Keratinocyte (primary cell): ENCODE measurements at regions not wholly inside any gene's neighbourhood (a gene's known extent, or its start where the extent isn't known, plus 50 kb on each side); places are given as distances from the start of the nearest gene placed in this dataset.

Experiments
- DNase-seq: peaks from one replicate; pipeline ENCODE4 v3.0.0-alpha.2; 2011; ENCODE audit warnings: low read depth, missing footprints, low spot score
- FAIRE-seq: peaks from 2 replicates; lab custom pipeline; 2011; peaks lifted over from hg19 to GRCh38; lab: Jason Lieb, UNC
- H2AFZ ChIP-seq: 2 replicates; pipeline ENCODE4 v1.6.0; 2012; ENCODE audit warnings: low read length, control low read depth, inconsistent platforms; ENCODE audit not compliant: control insufficient read depth
- H3K27ac ChIP-seq: 2 replicates; pipeline ENCODE4 v1.5.1; 2011; ENCODE audit warnings: low read length; ENCODE audit not compliant: control insufficient read depth, insufficient read depth
- H3K27me3 ChIP-seq: 3 replicates; pipeline ENCODE4 v1.6.0; 2011; ENCODE audit warnings: low read length; ENCODE audit not compliant: control insufficient read depth, insufficient read depth; ENCODE audit errors: extremely low read depth
- H3K36me3 ChIP-seq, 2 experiments: 2 replicates in 1 of 2; 3 replicates in 1 of 2; pipeline ENCODE4 v1.5.1; 2011; ENCODE audit warnings: low read length in 2 of 2, mild to moderate bottlenecking in 1 of 2; ENCODE audit not compliant: control insufficient read depth in 2 of 2, insufficient read depth in 2 of 2; ENCODE audit errors: extremely low read depth in 1 of 2
- H3K4me1 ChIP-seq: 3 replicates; pipeline ENCODE4 v1.5.1; 2011; ENCODE audit warnings: low read length; ENCODE audit not compliant: control insufficient read depth, insufficient read depth; ENCODE audit errors: extremely low read depth
- H3K4me2 ChIP-seq: 3 replicates; pipeline ENCODE4 v1.6.0; 2011; ENCODE audit warnings: low read depth, low read length; ENCODE audit not compliant: control insufficient read depth, insufficient read depth; ENCODE audit errors: extremely low read depth
- H3K4me3 ChIP-seq, 3 experiments: fragments of 200-600 bp in 1 of 3; sonication (generic) in 1 of 3; 2 replicates in 2 of 3; 3 replicates in 1 of 3; pipeline ENCODE4 v1.5.1; 2011 to 2016; ENCODE audit warnings: low read length in 3 of 3, mild to moderate bottlenecking in 3 of 3, control low read depth in 2 of 3, inconsistent platforms in 1 of 3, low read depth in 1 of 3, mixed read lengths in 1 of 3, mixed run types in 1 of 3, moderate library complexity in 1 of 3; ENCODE audit not compliant: control insufficient read depth in 2 of 3, insufficient read depth in 2 of 3; ENCODE audit errors: extremely low read depth in 1 of 3
- H3K79me2 ChIP-seq: 2 replicates; pipeline ENCODE4 v1.6.0; 2012; ENCODE audit warnings: low read length; ENCODE audit not compliant: control insufficient read depth, insufficient read depth
- H3K9ac ChIP-seq: 3 replicates; pipeline ENCODE4 v1.6.0; 2011; ENCODE audit warnings: low read length; ENCODE audit not compliant: control insufficient read depth, insufficient read depth; ENCODE audit errors: extremely low read depth
- H3K9me1 ChIP-seq: 3 replicates; pipeline ENCODE4 v1.6.0; 2011; ENCODE audit warnings: low read length; ENCODE audit not compliant: control insufficient read depth, insufficient read depth; ENCODE audit errors: extremely low read depth
- H3K9me3 ChIP-seq: 2 replicates; pipeline ENCODE4 v1.5.1; 2012; ENCODE audit warnings: low read depth, low read length; ENCODE audit not compliant: control insufficient read depth
- H4K20me1 ChIP-seq: 3 replicates; pipeline ENCODE4 v1.6.0; 2011; ENCODE audit warnings: low read length; ENCODE audit not compliant: control insufficient read depth, insufficient read depth; ENCODE audit errors: extremely low read depth
- CTCF ChIP-seq, 3 experiments: IDR thresholded peaks in 1 of 3; conservative IDR thresholded peaks in 1 of 3; optimal IDR thresholded peaks in 1 of 3; 2 replicates in 2 of 3; 3 replicates in 1 of 3; pipeline versions ENCODE3 to v1.5.1; 2011; ENCODE audit warnings: low read length in 3 of 3, mild to moderate bottlenecking in 3 of 3, moderate library complexity in 2 of 3, control low read depth in 1 of 3, inconsistent platforms in 1 of 3; ENCODE audit not compliant: insufficient read depth in 2 of 3; ENCODE audit errors: extremely low read depth in 1 of 3
- EZH2 ChIP-seq: IDR thresholded peaks from one replicate; pipeline ENCODE4 v1.6.1; 2012; ENCODE audit warnings: inconsistent platforms, mild to moderate bottlenecking, low read length, moderate library complexity
- dilution Hi-C: fragments of 300-500 bp; cut with MboI; formaldehyde crosslinking; loops from one replicate; pipeline ENCODE4 v1.7.0; 2020; ENCODE audit warnings: low sequenced_read_pairs; ENCODE audit not compliant: extremely low pct_ligation_motif_present

DNA sequence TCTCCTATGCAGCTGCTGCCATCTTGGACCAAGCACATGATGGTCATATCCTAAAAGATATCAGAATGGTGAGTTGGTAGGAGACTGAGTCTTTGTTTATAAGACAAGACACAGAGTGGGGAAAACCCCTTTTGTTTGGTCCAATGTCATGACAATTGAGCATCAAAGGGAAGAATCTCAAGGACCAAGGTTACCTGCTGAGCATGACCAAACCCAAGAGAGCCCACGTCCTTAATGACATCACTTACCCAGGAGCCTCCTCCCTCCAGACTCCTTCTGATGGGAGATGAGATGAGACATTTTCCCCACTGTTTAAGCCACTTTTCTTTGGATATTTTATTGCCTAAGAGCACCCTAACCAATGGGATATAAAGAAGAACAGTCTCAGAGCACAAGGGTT is 478.1 kb downstream of the NPIPA7 start:
- dilution Hi-C loops: no loop called here

DNA sequence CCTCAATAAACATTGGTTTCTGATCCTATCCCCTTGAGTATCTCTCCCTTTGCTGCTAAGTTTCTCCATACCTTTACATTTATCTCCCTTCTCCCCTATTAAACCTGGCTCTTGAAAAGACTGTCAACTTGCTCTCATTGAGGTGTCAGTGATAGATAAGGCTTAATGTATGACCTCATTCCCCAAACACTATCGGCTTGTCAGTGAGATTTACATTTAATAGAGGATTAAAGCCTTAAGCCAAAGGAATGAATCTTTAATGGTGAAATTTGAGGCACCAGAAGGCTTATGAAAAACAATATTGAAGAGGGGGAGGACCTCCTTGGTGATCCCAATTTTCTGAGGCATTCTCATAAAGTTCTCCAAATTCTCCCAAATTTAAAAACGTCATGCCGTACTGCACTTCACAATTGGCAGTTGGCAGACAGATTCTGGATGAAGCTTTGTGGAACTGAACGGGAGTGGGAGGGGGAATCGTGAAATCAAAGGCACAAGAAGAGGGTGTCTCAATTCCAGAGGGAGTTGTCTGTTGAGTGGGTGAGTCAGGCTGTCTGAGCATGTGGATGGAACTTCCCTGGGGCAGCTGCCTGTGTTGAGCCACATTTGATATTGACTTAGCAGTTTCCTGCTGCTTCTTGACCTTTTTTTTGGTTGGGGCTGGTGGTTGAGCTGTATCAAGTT is 478.8 kb downstream of the NPIPA7 start:
- Histone ChIP-seq H3K36me3 (no peaks in the 10 kb centered on the region), H3K27me3 (no peaks in the 10 kb centered on the region), H3K4me1 (no peaks in the 10 kb centered on the region), H2AFZ (no peak overlapping the region), H3K27ac (no peak overlapping the region), H3K79me2 (no peaks in the 10 kb centered on the region), H3K9me3 (no peaks in the 10 kb centered on the region), H3K4me3 (no peak overlapping the region), H3K9me1 (no peaks in the 10 kb centered on the region), H3K4me2 (no peak overlapping the region), H3K9ac (no peak overlapping the region), H4K20me1 (no peaks in the 10 kb centered on the region)
- FAIRE-seq (no peak), DNase-seq (no peak)
- dilution Hi-C loops: no loop called here
- TF ChIP-seq EZH2 (no peak), CTCF (optimal IDR thresholded peaks at IDR 0.05 in 1 of 3, IDR thresholded peaks at IDR 0.05 in 1 of 3, conservative IDR thresholded peaks at IDR 0.05 in 1 of 3; ENCODE audit: extremely low read depth in 1 of 3, insufficient read depth in 2 of 3, low read length in 3 of 3) (no peak)

More for the DNA sequence above, 478.1 kb downstream of the NPIPA7 start:
- Histone ChIP-seq H3K27me3 (no peaks in the 10 kb centered on the region), H2AFZ (no peak overlapping the region), H3K9me3 (no peaks in the 10 kb centered on the region), H3K4me2 (no peak overlapping the region), H3K4me3 (no peak overlapping the region), H3K4me1 (no peaks in the 10 kb centered on the region), H4K20me1 (no peaks in the 10 kb centered on the region), H3K79me2 (no peaks in the 10 kb centered on the region), H3K27ac (no peak overlapping the region), H3K36me3 (no peaks in the 10 kb centered on the region), H3K9me1 (no peaks in the 10 kb centered on the region), H3K9ac (no peak overlapping the region)
- FAIRE-seq (no peak), DNase-seq (no peak)
- TF ChIP-seq EZH2: no peak
- TF ChIP-seq CTCF (optimal IDR thresholded peaks at IDR 0.05 in 1 of 3, IDR thresholded peaks at IDR 0.05 in 1 of 3, conservative IDR thresholded peaks at IDR 0.05 in 1 of 3; ENCODE audit: extremely low read depth in 1 of 3, insufficient read depth in 2 of 3, low read length in 3 of 3): no peak
